ENCODE measurements at regions not wholly inside any gene's neighbourhood (a gene's known extent, or its start where the extent isn't known, plus 50 kb on each side); places are given as distances from the start of the nearest gene placed in this dataset.

DNA sequence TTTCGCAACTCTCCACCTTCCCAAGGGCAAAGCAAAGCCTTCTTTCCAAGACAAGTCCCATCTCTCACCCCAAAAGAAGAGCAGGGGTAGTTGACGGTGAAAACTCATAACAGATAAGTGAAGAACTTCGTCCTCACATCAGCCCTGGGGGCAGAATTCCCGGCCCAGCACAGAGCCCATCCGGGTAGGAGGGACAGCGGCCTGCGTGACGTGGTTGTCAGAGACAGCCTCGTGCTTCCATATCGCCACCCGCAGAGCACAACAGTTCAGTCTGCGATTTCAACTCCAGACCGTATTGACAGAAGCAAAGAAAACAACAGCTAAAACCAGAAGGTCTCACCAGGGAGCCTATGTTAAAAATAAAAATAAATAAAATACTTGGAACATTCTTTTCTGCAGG, 273.2 kb downstream of the SYK start:
- TF ChIP-seq TAF1 (IDR thresholded peaks at IDR 0.05; ENCODE audit: borderline replicate concordance, low read depth, low read length) = no peak
- no peak for TF ChIP-seq POLR2A (IDR thresholded peaks at IDR 0.05; ENCODE audit: low read depth, low read length)
- TF ChIP-seq POLR2AphosphoS5 (IDR thresholded peaks at IDR 0.05; ENCODE audit: low read depth, low read length) = no peak
